IMR-90 (cell line): ENCODE measurements at regions not wholly inside any gene's neighbourhood (a gene's known extent, or its start where the extent isn't known, plus 50 kb on each side); places are given as distances from the start of the nearest gene placed in this dataset.

Experiments used
- ATAC-seq: fragments of 200-7000 bp; cut with Tn5 transposase; 2 replicates; pipeline ENCODE4 v1.9.1; 2020; ENCODE audit warnings: low read depth, mild to moderate bottlenecking, moderate library complexity
- BruUV-seq: library from RNA; stranded (reverse); fragments of 400-500 nt; replicated peaks from 2 replicates; lab custom pipeline; 2021; lab: Mats Ljungman, UMichigan
- CTCF ChIA-PET: fragments of 300-600 bp; formaldehyde crosslinking; extraction: SDS; loops from one replicate; lab custom pipeline; 2021; ENCODE audit warnings: antibody characterized with exemption; lab: Yijun Ruan, JAX
- POLR2A ChIA-PET: fragments of 300-600 bp; sonication (Branson Sonifier 250); formaldehyde crosslinking; loops from one replicate; lab custom pipeline; 2022; ENCODE audit warnings: antibody characterized with exemption; ENCODE audit not compliant: unreplicated experiment; lab: Charles Lee
- DNase-seq: peaks from one replicate; pipeline ENCODE4 v3.0.0; 2013
- H2AFZ ChIP-seq: replicated peaks from 2 replicates; pipeline ENCODE3; 2013; ENCODE audit warnings: low read length, mild to moderate bottlenecking; ENCODE audit not compliant: poor library complexity
- H2AK5ac ChIP-seq: 2 replicates; pipeline ENCODE4 v1.6.1; 2013; ENCODE audit warnings: low read depth, low read length, inconsistent platforms
- H2AK9ac ChIP-seq: replicated peaks from 2 replicates; pipeline ENCODE3; 2013; ENCODE audit warnings: mild to moderate bottlenecking, low read depth, low read length, moderate library complexity; ENCODE audit not compliant: poor library complexity
- H2BK120ac ChIP-seq: 2 replicates; pipeline ENCODE4 v1.6.1; 2013; ENCODE audit warnings: low read depth, low read length, inconsistent platforms
- H2BK15ac ChIP-seq: 3 replicates; pipeline ENCODE4 v1.6.1; 2013; ENCODE audit warnings: low read depth, low read length, inconsistent platforms
- H2BK20ac ChIP-seq: 2 replicates; pipeline ENCODE4 v1.6.1; 2013; ENCODE audit warnings: low read depth, mild to moderate bottlenecking, inconsistent platforms, low read length, moderate library complexity
- H2BK5ac ChIP-seq: 2 replicates; pipeline ENCODE4 v1.6.1; 2013; ENCODE audit warnings: mild to moderate bottlenecking, low read depth, low read length, inconsistent platforms; ENCODE audit not compliant: poor library complexity, severe bottlenecking
- H3K14ac ChIP-seq: replicated peaks from 2 replicates; pipeline ENCODE4 v1.6.1; 2013; ENCODE audit warnings: low read depth, low read length, inconsistent platforms
- H3K18ac ChIP-seq: 2 replicates; pipeline ENCODE4 v1.6.1; 2013; ENCODE audit warnings: low read depth, low read length, control low read depth
- H3K23ac ChIP-seq: 2 replicates; pipeline ENCODE4 v1.6.1; 2013; ENCODE audit warnings: low read depth, low read length, inconsistent platforms
- H3K27ac ChIP-seq: 2 replicates; pipeline ENCODE4 v1.5.1; 2013; ENCODE audit warnings: mild to moderate bottlenecking, control low read depth, low read length; ENCODE audit not compliant: insufficient read depth
- H3K27me3 ChIP-seq: 2 replicates; pipeline ENCODE4 v1.6.1; 2013; ENCODE audit warnings: low read length; ENCODE audit not compliant: control insufficient read depth, insufficient read depth
- H3K36me3 ChIP-seq: 2 replicates; pipeline ENCODE4 v1.6.1; 2013; ENCODE audit warnings: low read length, mixed read lengths; ENCODE audit not compliant: control insufficient read depth, insufficient read depth
- H3K4ac ChIP-seq: 2 replicates; pipeline ENCODE4 v1.6.1; 2013; ENCODE audit warnings: low read depth, low read length, inconsistent platforms
- H3K4me1 ChIP-seq: 2 replicates; pipeline ENCODE4 v1.6.1; 2013; ENCODE audit warnings: low read length, mixed read lengths; ENCODE audit not compliant: control insufficient read depth, insufficient read depth
- H3K4me2 ChIP-seq: 2 replicates; pipeline ENCODE4 v1.6.1; 2013; ENCODE audit warnings: low read depth, mild to moderate bottlenecking, control low read depth, low read length, moderate library complexity
- H3K4me3 ChIP-seq: 2 replicates; pipeline ENCODE4 v1.5.1; 2013; ENCODE audit warnings: low read depth, mild to moderate bottlenecking, control low read depth, low read length, moderate library complexity; ENCODE audit not compliant: insufficient read depth
- H3K56ac ChIP-seq: 2 replicates; pipeline ENCODE4 v1.6.1; 2013; ENCODE audit warnings: low read length, inconsistent platforms; ENCODE audit not compliant: insufficient read depth; ENCODE audit errors: extremely low read depth
- H3K79me1 ChIP-seq, 2 experiments: 2 replicates each; pipeline ENCODE4 v1.6.1; 2013; ENCODE audit warnings: low read length in 2 of 2, inconsistent platforms in 1 of 2, low read depth in 1 of 2
- H3K9ac ChIP-seq: 2 replicates; pipeline ENCODE4 v1.6.1; 2013; ENCODE audit warnings: low read depth, low read length, control low read depth
- H3K9me1 ChIP-seq: 2 replicates; pipeline ENCODE4 v1.6.1; 2013; ENCODE audit warnings: low read length, inconsistent platforms; ENCODE audit not compliant: insufficient read depth
- H3K9me3 ChIP-seq: 2 replicates; pipeline ENCODE4 v1.6.1; 2013; ENCODE audit warnings: low read length; ENCODE audit not compliant: control insufficient read depth, insufficient read depth
- H4K20me1 ChIP-seq: 2 replicates; pipeline ENCODE4 v1.6.1; 2013; ENCODE audit warnings: low read length, inconsistent platforms; ENCODE audit not compliant: insufficient read depth
- H4K5ac ChIP-seq: 2 replicates; pipeline ENCODE4 v1.6.1; 2013; ENCODE audit warnings: mild to moderate bottlenecking, low read depth, low read length, control low read depth
- H4K8ac ChIP-seq, 2 experiments: 2 replicates each; pipeline ENCODE4 v1.6.1; 2013; ENCODE audit warnings: low read depth in 2 of 2, low read length in 2 of 2, control low read depth in 1 of 2, inconsistent platforms in 1 of 2
- H4K91ac ChIP-seq: 2 replicates; pipeline ENCODE4 v1.6.1; 2013; ENCODE audit warnings: low read depth, low read length, inconsistent platforms; ENCODE audit not compliant: insufficient read depth
- BHLHE40 ChIP-seq: fragments of 150-350 bp; IDR thresholded peaks from 2 replicates; pipeline ENCODE4 v1.6.1; 2016; ENCODE audit warnings: mild to moderate bottlenecking, low read depth, low read length
- CHD1 ChIP-seq: IDR thresholded peaks from 2 replicates; pipeline ENCODE4 v1.6.1; 2012; ENCODE audit warnings: low read depth, low read length, improper control_type of control experiment
- FOS ChIP-seq: fragments of 150-350 bp; IDR thresholded peaks from 2 replicates; pipeline ENCODE4 v1.6.1; 2016; ENCODE audit warnings: low read depth, low read length
- MAFK ChIP-seq: IDR thresholded peaks from 2 replicates; pipeline ENCODE4 v1.6.1; 2012; ENCODE audit warnings: low read depth, low read length, improper control_type of control experiment
- MAZ ChIP-seq: IDR thresholded peaks from 2 replicates; pipeline ENCODE4 v1.6.1; 2012; ENCODE audit warnings: low read depth, mild to moderate bottlenecking, low read length, improper control_type of control experiment, moderate library complexity, borderline replicate concordance
- MXI1 ChIP-seq: IDR thresholded peaks from 2 replicates; pipeline ENCODE4 v1.6.1; 2012; ENCODE audit warnings: low read depth, mild to moderate bottlenecking, low read length, moderate library complexity, borderline replicate concordance
- POLR2A ChIP-seq: IDR thresholded peaks from 2 replicates; pipeline ENCODE4 v1.6.1; 2012; ENCODE audit warnings: mild to moderate bottlenecking, low read depth, low read length
- RAD21 ChIP-seq: IDR thresholded peaks from 2 replicates; pipeline ENCODE4 v1.6.1; 2012; ENCODE audit warnings: low read length, improper control_type of control experiment
- RCOR1 ChIP-seq: IDR thresholded peaks from 2 replicates; pipeline ENCODE4 v1.6.1; 2012; ENCODE audit warnings: mild to moderate bottlenecking, low read length, improper control_type of control experiment; ENCODE audit not compliant: insufficient replicate concordance
- RFX5 ChIP-seq: IDR thresholded peaks from 2 replicates; pipeline ENCODE4 v1.8.0; 2012; ENCODE audit warnings: low read depth, mild to moderate bottlenecking, low read length, moderate library complexity
- WGBS, 2 experiments: methylation state at CpG; one replicate each; pipeline versions ENCODE4 v1.1.5 to v1.1.7; 2013; ENCODE audit warnings: missing lambda C conversion rate in 2 of 2; ENCODE audit not compliant: insufficient read length in 1 of 2; ENCODE audit errors: extremely low coverage in 2 of 2; 5-methylcytosine and 5-hydroxymethylcytosine counted together
- dilution Hi-C: fragments of 300-500 bp; cut with HindIII; formaldehyde crosslinking; loops from one replicate; pipeline ENCODE4 v1.14.3; 2018; ENCODE audit warnings: low sequenced_read_pairs; ENCODE audit not compliant: unreplicated experiment
- in situ Hi-C: fragments of 300-500 bp; cut with MboI; formaldehyde crosslinking; loops from 3 replicates; pipeline ENCODE4 v1.14.3; 2019; ENCODE audit warnings: low sequenced_read_pairs, inconsistent platforms, mixed read lengths
- intact Hi-C: fragments of 100-400 bp; cut with micrococcal nuclease; formaldehyde crosslinking; loops from 2 replicates; pipeline ENCODE4 v1.10.0; 2022
- TF ChIP-seq, protein P1 (sequence below): fragments of 150-350 bp; IDR thresholded peaks from 2 replicates; pipeline ENCODE4 v1.6.1; 2017; ENCODE audit warnings: mild to moderate bottlenecking, antibody characterized with exemption, low read length, low read depth
- TF ChIP-seq, protein P2 (sequence below): conservative IDR thresholded peaks from 2 replicates; pipeline ENCODE4 v1.5.1; 2012; ENCODE audit warnings: mild to moderate bottlenecking, low read depth, low read length, improper control_type of control experiment
- TF ChIP-seq, protein P3 (sequence below): fragments of 150-350 bp; IDR thresholded peaks from 2 replicates; pipeline ENCODE4 v1.6.1; 2016; ENCODE audit warnings: low read depth, mild to moderate bottlenecking, low read length, moderate library complexity, borderline replicate concordance

GRCh38 chr1:199854686-199855321 is 172.7 kb upstream of the NR5A2 start (continued):
- no peak for TF ChIP-seq POLR2A

GRCh38 chr1:199855580-199855979 is 171.9 kb upstream of the NR5A2 start:
- Histone ChIP-seq H4K5ac (peak overlapping the region; percentile 12; the same call in 1 of the 2 replicates), H3K4me2 (no peak overlapping the region), H4K8ac (peak overlapping the region; percentile 37 to 87; a peak in 3 of 4 replicates), H3K4me3 (no peak overlapping the region), H2BK5ac (peak overlapping the region; percentile 70), H2AK9ac (no peak overlapping the region), H3K27me3 (no peaks in the 10 kb centered on the region), H2BK20ac (peak overlapping the region; percentile 71; the same call in 1 of the 2 replicates), H3K4ac (no peak overlapping the region), H3K27ac (no peak overlapping the region), H3K14ac (peak overlapping the region; percentile 73; the same call in 1 of the 2 replicates), H3K4me1 (peaks cover 3% of the 10 kb centered on the region; the same call in 1 of the 2 replicates), H3K23ac (peak overlapping the region; percentile 66; the same call in 1 of the 2 replicates), H4K20me1 (no peaks in the 10 kb centered on the region), H3K9me1 (no peaks in the 10 kb centered on the region), H2AK5ac (no peak overlapping the region), H3K56ac (no peak overlapping the region), H2AFZ (no peak overlapping the region), H3K36me3 (no peaks in the 10 kb centered on the region), H2BK15ac (0 out of 3 replicates have a peak overlapping the region, but pooled peaks have one; percentile 17), H2BK120ac (peak overlapping the region; percentile 90; the same call in 1 of the 2 replicates), H3K9me3 (no peaks in the 10 kb centered on the region), H4K91ac (no peak overlapping the region), H3K79me1 (no peaks in the 10 kb centered on the region), H3K18ac (no peak overlapping the region; the same call in 1 of the 2 replicates), H3K9ac (no peak overlapping the region)
- ChIA-PET POLR2A (no interaction called here), CTCF (no interaction called here)
- WGBS, 2 experiments = no CpG with 5 or more reads among the region's 4 CpGs
- peak; percentile 67 for ATAC-seq
- intact Hi-C loops = no loop called here
- dilution Hi-C loops = no loop called here
- peak; percentile 68 for DNase-seq
- in situ Hi-C loops = no loop called here
- BruUV-seq = no TSS peak
- TF ChIP-seq, protein P1, sequence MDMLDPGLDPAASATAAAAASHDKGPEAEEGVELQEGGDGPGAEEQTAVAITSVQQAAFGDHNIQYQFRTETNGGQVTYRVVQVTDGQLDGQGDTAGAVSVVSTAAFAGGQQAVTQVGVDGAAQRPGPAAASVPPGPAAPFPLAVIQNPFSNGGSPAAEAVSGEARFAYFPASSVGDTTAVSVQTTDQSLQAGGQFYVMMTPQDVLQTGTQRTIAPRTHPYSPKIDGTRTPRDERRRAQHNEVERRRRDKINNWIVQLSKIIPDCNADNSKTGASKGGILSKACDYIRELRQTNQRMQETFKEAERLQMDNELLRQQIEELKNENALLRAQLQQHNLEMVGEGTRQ = no peak
- TF ChIP-seq CHD1 (no peak), POLR2A (no peak), RCOR1 (no peak), RAD21 (no peak), MAZ (no peak), RFX5 (no peak), FOS (no peak), MAFK (no peak), MXI1 (no peak), BHLHE40 (no peak)
- TF ChIP-seq, protein P2, sequence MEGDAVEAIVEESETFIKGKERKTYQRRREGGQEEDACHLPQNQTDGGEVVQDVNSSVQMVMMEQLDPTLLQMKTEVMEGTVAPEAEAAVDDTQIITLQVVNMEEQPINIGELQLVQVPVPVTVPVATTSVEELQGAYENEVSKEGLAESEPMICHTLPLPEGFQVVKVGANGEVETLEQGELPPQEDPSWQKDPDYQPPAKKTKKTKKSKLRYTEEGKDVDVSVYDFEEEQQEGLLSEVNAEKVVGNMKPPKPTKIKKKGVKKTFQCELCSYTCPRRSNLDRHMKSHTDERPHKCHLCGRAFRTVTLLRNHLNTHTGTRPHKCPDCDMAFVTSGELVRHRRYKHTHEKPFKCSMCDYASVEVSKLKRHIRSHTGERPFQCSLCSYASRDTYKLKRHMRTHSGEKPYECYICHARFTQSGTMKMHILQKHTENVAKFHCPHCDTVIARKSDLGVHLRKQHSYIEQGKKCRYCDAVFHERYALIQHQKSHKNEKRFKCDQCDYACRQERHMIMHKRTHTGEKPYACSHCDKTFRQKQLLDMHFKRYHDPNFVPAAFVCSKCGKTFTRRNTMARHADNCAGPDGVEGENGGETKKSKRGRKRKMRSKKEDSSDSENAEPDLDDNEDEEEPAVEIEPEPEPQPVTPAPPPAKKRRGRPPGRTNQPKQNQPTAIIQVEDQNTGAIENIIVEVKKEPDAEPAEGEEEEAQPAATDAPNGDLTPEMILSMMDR = no peak
- TF ChIP-seq, protein P3, sequence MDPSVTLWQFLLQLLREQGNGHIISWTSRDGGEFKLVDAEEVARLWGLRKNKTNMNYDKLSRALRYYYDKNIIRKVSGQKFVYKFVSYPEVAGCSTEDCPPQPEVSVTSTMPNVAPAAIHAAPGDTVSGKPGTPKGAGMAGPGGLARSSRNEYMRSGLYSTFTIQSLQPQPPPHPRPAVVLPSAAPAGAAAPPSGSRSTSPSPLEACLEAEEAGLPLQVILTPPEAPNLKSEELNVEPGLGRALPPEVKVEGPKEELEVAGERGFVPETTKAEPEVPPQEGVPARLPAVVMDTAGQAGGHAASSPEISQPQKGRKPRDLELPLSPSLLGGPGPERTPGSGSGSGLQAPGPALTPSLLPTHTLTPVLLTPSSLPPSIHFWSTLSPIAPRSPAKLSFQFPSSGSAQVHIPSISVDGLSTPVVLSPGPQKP = no peak
